Mucosa of rectum (tissue), 2 donors: ENCODE measurements at regions not wholly inside any gene's neighbourhood (a gene's known extent, or its start where the extent isn't known, plus 50 kb on each side); places are given as distances from the start of the nearest gene placed in this dataset.

ENCODE experiments used
- H3K27ac ChIP-seq, 2 donors: one replicate each; pipeline ENCODE4 v1.7.0; 2013; ENCODE audit warnings: inconsistent platforms in 2 of 2, low read depth in 2 of 2, low read length in 2 of 2
- H3K27me3 ChIP-seq, 2 donors: one replicate each; pipeline ENCODE4 v1.7.0; 2013; ENCODE audit warnings: low read length in 2 of 2; ENCODE audit not compliant: control insufficient read depth in 2 of 2, insufficient read depth in 2 of 2
- H3K36me3 ChIP-seq, 2 donors: one replicate each; pipeline ENCODE4 v1.7.0; 2013; ENCODE audit warnings: low read length in 2 of 2; ENCODE audit not compliant: control insufficient read depth in 2 of 2, insufficient read depth in 2 of 2
- H3K4me1 ChIP-seq, 2 donors: one replicate each; pipeline ENCODE4 v1.7.0; 2013; ENCODE audit warnings: low read length in 2 of 2, mild to moderate bottlenecking in 1 of 2; ENCODE audit not compliant: control insufficient read depth in 2 of 2, insufficient read depth in 2 of 2
- H3K4me3 ChIP-seq, 2 donors: one replicate each; pipeline ENCODE4 v1.7.0; 2013; ENCODE audit warnings: low read length in 2 of 2
- H3K9ac ChIP-seq, 2 donors: one replicate each; pipeline ENCODE4 v1.7.0; 2013; ENCODE audit warnings: low read length in 2 of 2, low read depth in 1 of 2, mild to moderate bottlenecking in 1 of 2
- H3K9me3 ChIP-seq, 2 donors: one replicate each; pipeline ENCODE4 v1.7.0; 2013; ENCODE audit warnings: low read length in 2 of 2; ENCODE audit not compliant: control insufficient read depth in 2 of 2
- donor health status: healthy.
- donor health status: Normal muscosa, but diverticular disease.

DNA sequence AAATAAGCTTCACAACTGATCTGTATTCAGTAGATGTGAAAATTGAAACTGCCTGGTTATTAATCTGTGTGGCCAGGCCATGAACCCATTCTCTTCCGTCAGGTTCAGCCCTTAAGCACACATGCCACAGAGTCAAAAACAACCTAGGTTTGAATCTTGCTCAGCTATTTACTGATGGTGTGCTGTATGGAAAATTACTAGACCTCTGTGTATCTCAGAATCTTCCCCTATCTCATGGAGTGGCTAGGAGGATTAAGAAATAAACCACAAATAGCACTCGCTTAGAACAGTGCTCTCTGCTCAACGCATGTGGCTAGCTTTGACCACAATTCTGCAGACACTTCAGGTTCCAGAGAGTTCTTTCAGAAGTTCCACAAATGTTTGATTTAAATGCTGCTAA, 240.7 kb upstream of the PLEKHG7 start:
- Histone ChIP-seq H3K36me3 (no peaks in the 10 kb centered on the region), H3K4me1 (peaks cover 4% of the 10 kb centered on the region in 2 donors), H3K4me3 (no peak overlapping the region), H3K9me3 (no peaks in the 10 kb centered on the region), H3K27me3 (no peaks in the 10 kb centered on the region), H3K27ac (peak overlapping the region; percentile 48 to 53), H3K9ac (no peak overlapping the region)

DNA sequence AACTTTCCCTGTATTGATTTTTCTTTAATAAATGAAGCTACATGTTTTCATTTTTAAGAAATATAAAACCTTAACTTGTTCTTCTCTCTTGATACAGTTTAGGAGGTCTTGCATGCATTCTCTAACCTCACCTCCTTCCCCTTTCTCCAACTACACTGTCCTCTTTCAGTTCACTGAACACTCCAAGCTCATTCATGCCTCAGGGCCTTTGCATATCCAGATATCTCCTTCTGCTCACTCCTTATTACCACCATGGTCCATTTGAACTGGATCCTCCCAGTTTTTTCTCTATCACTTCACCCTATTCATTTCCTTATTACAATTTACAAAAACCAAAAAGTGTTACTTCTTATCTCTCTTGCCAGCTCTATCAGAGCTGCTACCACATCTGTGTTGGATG, 242.9 kb upstream of the PLEKHG7 start:
- Histone ChIP-seq H3K4me1 (peaks cover 4% of the 10 kb centered on the region in 2 donors), H3K36me3 (no peaks in the 10 kb centered on the region), H3K27me3 (no peaks in the 10 kb centered on the region), H3K4me3 (no peak overlapping the region), H3K9ac (no peak overlapping the region), H3K27ac (no peak overlapping the region), H3K9me3 (no peaks in the 10 kb centered on the region)

DNA sequence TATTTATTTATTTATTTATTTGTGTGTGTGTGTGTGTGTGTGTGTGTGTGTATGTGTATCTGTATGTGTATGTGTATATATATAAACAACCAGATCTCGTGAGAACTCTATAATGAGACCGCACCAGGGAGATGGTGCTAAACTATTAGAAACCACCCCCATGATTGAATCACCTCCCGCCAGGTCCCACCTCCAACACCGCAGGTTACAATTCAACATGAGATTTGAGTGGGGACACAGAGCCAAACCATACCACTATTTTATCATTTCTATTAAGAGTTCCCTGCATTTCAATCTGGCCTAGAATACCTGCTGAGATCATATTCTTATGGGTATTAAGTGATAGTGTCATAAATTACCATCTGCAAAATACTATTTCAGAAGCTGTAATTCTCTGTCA, 243.8 kb upstream of the PLEKHG7 start:
- Histone ChIP-seq H3K9ac (no peak overlapping the region), H3K4me3 (no peak overlapping the region), H3K27me3 (no peaks in the 10 kb centered on the region), H3K4me1 (peaks cover 4% of the 10 kb centered on the region in 2 donors), H3K27ac (no peak overlapping the region), H3K36me3 (no peaks in the 10 kb centered on the region), H3K9me3 (no peaks in the 10 kb centered on the region)

DNA sequence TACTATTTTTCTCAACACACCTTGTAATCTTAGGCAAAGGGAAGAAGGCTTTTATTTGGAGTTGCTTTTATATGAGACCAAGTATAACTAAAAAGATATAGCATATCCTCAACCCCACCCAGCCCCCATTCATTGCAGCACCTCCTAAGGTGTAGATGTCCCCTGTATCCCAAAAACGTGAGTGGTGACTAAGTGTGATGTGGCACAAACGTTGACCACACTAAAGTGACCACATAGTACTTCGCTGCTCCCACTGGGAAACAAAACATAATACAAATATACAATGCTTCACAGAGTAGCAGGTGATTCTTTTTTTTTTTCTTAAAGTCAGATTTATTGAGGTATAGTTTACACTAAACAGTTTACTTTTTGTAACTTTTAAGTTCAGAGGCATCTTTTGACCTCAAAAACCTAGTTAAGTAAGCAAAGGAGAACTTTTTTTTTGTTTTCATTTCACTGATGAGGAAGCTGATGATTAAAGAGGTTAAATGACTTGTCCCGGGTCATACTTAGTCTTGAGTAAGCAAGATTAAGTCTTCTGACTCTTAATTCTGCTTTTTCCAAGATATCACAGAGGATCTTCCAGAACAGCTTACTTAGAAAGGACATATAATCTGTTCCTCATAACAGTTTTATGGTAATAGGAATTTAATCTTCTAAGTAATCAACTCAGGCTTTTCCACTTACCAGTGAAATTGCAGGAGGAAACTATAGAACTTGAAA, 245.2 kb upstream of the PLEKHG7 start:
- peaks cover 4% of the 10 kb centered on the region in 2 donors for H3K4me1 ChIP-seq
- H3K27me3 ChIP-seq: no peaks in the 10 kb centered on the region
- H3K9me3 ChIP-seq: no peaks in the 10 kb centered on the region
- no peak overlapping the region for H3K27ac ChIP-seq
- no peak overlapping the region for H3K9ac ChIP-seq
- H3K4me3 ChIP-seq: no peak overlapping the region
- no peaks in the 10 kb centered on the region for H3K36me3 ChIP-seq

DNA sequence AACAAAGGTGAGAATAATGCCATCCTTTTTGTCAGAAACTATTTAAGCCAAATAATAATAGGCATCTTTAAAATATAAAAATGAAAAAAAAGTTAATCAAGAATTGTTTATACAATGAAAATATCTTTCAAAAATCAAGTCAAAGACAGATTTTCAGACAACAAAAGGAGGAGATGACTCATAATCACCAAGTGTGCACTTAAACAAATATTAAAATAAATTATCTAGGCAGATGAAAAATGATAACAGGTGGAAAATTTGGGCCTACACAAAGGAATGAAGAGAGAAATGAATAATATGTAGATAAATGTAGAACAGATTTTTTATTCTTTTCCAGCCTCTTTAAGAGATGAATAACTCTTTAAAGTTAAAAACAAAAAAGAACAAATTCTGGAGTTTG, 250.0 kb upstream of the PLEKHG7 start:
- Histone ChIP-seq H3K36me3 (no peaks in the 10 kb centered on the region), H3K9me3 (no peaks in the 10 kb centered on the region), H3K27ac (no peak overlapping the region)

DNA sequence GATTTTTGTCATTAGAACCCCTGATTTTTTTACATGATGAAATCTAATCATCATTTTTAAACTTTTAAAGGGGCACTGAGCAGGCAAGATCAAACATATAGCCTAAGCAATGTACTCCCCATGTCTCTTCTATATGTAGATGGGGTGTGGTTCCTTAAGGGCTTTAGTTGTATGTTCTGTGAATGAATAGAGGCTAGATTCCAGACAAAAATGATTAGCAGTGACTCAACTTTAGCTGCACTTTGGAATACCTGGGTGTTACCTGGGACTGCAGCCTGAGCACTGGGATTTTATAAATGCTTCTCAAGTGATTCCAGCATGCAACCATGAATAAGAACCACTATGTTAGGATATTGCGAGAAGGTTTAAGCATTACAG, 256.7 kb upstream of the PLEKHG7 start:
- H3K4me3 ChIP-seq: no peak overlapping the region
- no peaks in the 10 kb centered on the region for H3K9me3 ChIP-seq
- no peak overlapping the region for H3K9ac ChIP-seq
- peaks cover 0 to 3% of the 10 kb centered on the region in 2 donors for H3K4me1 ChIP-seq
- H3K27ac ChIP-seq: peak overlapping the region; percentile 36 to 69
- no peaks in the 10 kb centered on the region for H3K27me3 ChIP-seq
- H3K36me3 ChIP-seq: no peaks in the 10 kb centered on the region

More for the DNA sequence above, 250.0 kb upstream of the PLEKHG7 start:
- no peaks in the 10 kb centered on the region for H3K27me3 ChIP-seq
- no peak overlapping the region for H3K9ac ChIP-seq
- H3K4me1 ChIP-seq: no peaks in the 10 kb centered on the region
- no peak overlapping the region for H3K4me3 ChIP-seq

DNA sequence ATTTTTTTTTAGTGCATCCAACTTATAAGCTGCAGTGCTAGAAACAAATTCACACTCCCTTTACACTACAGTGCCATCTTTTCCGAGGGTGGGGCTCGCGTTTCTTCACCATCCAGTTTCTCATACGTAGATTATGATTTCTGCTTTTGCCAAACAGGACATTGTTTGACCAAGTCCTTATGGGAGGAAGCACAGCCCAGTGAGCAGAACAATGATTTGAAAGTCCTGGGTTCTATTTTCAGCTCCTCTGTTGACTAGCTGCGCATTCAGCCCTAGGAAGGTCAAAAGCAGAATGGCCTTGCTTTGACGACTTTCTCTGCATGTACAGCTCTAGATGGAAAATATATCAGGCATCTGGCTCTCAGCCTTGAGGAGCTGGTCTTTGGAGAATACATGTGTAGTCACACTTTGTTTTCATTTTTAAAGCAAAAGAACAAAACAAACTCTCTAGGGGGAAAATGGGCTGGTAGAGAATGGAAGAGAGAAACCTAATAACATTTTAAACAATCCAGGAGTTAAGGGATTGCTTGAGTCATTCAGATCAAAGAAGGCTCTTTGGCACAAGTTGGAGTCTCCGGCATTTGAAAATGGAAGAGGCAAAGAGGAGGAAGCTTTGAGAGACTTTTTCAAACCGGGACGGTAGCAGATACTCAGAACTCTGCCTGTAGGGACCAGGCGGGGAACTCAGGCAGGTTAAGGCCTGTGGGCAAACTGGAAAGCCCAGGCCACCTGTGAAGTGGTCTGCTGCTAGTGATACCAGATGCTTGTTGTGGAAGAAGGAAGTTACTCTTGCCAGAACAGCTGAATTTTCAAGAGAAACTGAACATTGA, 257.3 kb upstream of the PLEKHG7 start:
- Histone ChIP-seq H3K36me3 (no peaks in the 10 kb centered on the region), H3K4me1 (peaks cover 0 to 3% of the 10 kb centered on the region in 2 donors), H3K4me3 (no peak overlapping the region), H3K9me3 (no peaks in the 10 kb centered on the region), H3K27ac (peak overlapping the region; percentile 65 to 69), H3K9ac (no peak overlapping the region), H3K27me3 (no peaks in the 10 kb centered on the region)

DNA sequence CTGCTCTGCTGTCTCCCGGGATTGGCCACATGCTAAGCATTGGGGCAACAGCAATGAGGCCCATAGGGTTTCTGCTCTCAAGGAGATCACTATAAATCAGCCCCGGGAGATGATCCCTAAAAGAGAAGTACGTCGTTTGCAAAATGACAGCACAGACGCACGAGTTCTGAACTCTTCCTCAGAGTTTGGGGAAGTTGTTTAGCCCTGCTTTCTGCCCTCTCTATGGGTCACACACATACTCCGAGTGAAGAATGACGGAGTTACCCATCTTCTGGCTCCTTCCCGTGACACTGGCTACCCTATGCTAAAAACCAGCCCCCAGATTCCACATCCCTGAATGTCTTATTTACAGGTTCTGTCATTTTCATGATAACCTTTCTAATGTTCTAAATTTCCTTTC, 258.0 kb upstream of the PLEKHG7 start:
- Histone ChIP-seq H3K4me3 (no peak overlapping the region), H3K9me3 (no peaks in the 10 kb centered on the region), H3K36me3 (no peaks in the 10 kb centered on the region), H3K27ac (peak overlapping the region; percentile 65 to 69), H3K9ac (no peak overlapping the region), H3K27me3 (no peaks in the 10 kb centered on the region), H3K4me1 (peaks cover 0 to 3% of the 10 kb centered on the region in 2 donors)

DNA sequence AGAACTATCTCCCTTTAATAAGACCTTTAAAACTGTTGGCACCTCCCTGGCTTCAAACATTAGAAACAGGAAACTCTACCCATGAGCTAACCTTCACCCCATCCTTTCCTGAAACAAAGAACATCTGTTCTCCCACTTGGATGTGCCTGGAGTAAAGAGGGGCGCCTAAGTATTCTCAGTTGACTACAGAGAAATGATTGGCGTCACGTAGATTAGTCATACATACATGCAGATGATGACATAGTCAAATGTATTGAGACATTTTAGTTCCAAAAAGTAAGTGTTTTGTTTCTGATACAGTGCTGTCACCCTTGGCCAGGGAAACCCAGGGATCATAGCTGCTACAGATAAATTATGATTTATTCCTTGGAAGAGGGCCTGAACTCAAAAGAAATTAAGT, 260.0 kb upstream of the PLEKHG7 start:
- no peak overlapping the region for H3K27ac ChIP-seq

DNA sequence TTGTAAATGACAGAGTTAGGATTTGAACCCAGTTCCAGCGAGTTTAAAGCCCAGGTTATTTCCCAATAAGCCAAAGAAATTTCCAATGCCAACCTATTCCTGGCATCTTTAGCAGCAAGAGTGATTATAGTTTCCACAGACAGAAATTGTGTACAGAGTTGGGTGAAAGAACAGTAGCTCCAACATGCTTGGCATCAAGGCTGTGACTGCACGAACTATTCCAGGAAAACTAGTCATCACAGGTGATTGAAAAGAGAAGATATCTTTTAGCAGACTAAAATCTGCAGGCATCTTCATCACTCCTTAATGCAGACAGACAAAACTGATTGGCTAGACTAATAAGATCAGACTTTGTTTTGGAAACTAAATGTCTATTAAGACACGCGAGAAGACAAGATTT, 262.7 kb upstream of the PLEKHG7 start:
- Histone ChIP-seq H3K4me3 (no peak overlapping the region), H3K27ac (no peak overlapping the region), H3K4me1 (no peaks in the 10 kb centered on the region), H3K27me3 (no peaks in the 10 kb centered on the region), H3K36me3 (no peaks in the 10 kb centered on the region), H3K9ac (no peak overlapping the region), H3K9me3 (no peaks in the 10 kb centered on the region)

More for the DNA sequence above, 260.0 kb upstream of the PLEKHG7 start:
- Histone ChIP-seq H3K27me3 (no peaks in the 10 kb centered on the region), H3K4me1 (peaks cover 0 to 3% of the 10 kb centered on the region in 2 donors), H3K4me3 (no peak overlapping the region), H3K9ac (no peak overlapping the region), H3K36me3 (no peaks in the 10 kb centered on the region), H3K9me3 (no peaks in the 10 kb centered on the region)
